GM18507 (cell line): ENCODE measurements at regions not wholly inside any gene's neighbourhood (a gene's known extent, or its start where the extent isn't known, plus 50 kb on each side); places are given as distances from the start of the nearest gene placed in this dataset.
"Not testable (repeated sequence)": the region's sequence is repeated elsewhere in the genome, so short reads cannot be mapped to it uniquely, and the experiment has no call there.

ENCODE experiments used
- DNase-seq: peaks from one replicate; pipeline ENCODE4 v3.0.0; 2011; ENCODE audit warnings: low read depth; ENCODE audit not compliant: insufficient read length; ENCODE audit errors: extremely low spot score
- FAIRE-seq: peaks from 2 replicates; lab custom pipeline; 2011; peaks lifted over from hg19 to GRCh38; lab: Jason Lieb, UNC

GRCh38 chr9:84499969-84500582, 159.5 kb upstream of the SLC28A3 start:
- FAIRE-seq (peak; percentile 72), DNase-seq (peak; percentile 7)

- DNase-seq (no peak), FAIRE-seq (no peak)
Observed at GRCh38 chr9:84500826-84501225, 160.3 kb upstream of the SLC28A3 start.

- no peak for DNase-seq
- no peak for FAIRE-seq
Observed at GRCh38 chr9:84501587-84501986, 161.0 kb upstream of the SLC28A3 start.

GRCh38 chr9:84502066-84502465, 161.5 kb upstream of the SLC28A3 start:
- DNase-seq (no peak), FAIRE-seq (no peak)

- FAIRE-seq (no peak), DNase-seq (no peak)
Observed at GRCh38 chr9:84504360-84504759, 163.8 kb upstream of the SLC28A3 start.

GRCh38 chr9:84511651-84512050, 157.9 kb upstream of the NTRK2 start:
- no peak for FAIRE-seq
- no peak for DNase-seq

GRCh38 chr9:84512493-84512892, 157.0 kb upstream of the NTRK2 start:
- DNase-seq (no peak), FAIRE-seq (no peak)

GRCh38 chr9:84513473-84513872, 156.1 kb upstream of the NTRK2 start:
- FAIRE-seq (no peak), DNase-seq (no peak)

- DNase-seq (no peak), FAIRE-seq (no peak)
Observed at GRCh38 chr9:84513979-84514378, 155.6 kb upstream of the NTRK2 start.

GRCh38 chr9:84514421-84514820, 155.1 kb upstream of the NTRK2 start:
- FAIRE-seq (no peak), DNase-seq (no peak)

- FAIRE-seq: no peak
Observed at GRCh38 chr9:84517026-84517425, 152.5 kb upstream of the NTRK2 start.

GRCh38 chr9:84519413-84519812, 150.1 kb upstream of the NTRK2 start:
- FAIRE-seq (no peak), DNase-seq (no peak)

More at GRCh38 chr9:84517026-84517425, 152.5 kb upstream of the NTRK2 start:
- DNase-seq: no peak

GRCh38 chr9:84521208-84521607, 148.3 kb upstream of the NTRK2 start:
- FAIRE-seq (no peak), DNase-seq (no peak)

GRCh38 chr9:84526211-84526610, 143.3 kb upstream of the NTRK2 start:
- not testable (repeated sequence) for FAIRE-seq

GRCh38 chr9:84527060-84527720, 142.3 kb upstream of the NTRK2 start:
- not testable (repeated sequence) for DNase-seq, FAIRE-seq

More at GRCh38 chr9:84526211-84526610, 143.3 kb upstream of the NTRK2 start:
- DNase-seq: not testable (repeated sequence)

GRCh38 chr9:84535973-84536372, 133.6 kb upstream of the NTRK2 start:
- FAIRE-seq, DNase-seq: not testable (repeated sequence)

GRCh38 chr9:84538879-84539278, 130.7 kb upstream of the NTRK2 start:
- FAIRE-seq: no peak
- no peak for DNase-seq

GRCh38 chr9:84542554-84542953, 127.0 kb upstream of the NTRK2 start:
- FAIRE-seq (no peak), DNase-seq (no peak)

- FAIRE-seq: no peak
- no peak for DNase-seq
Observed at GRCh38 chr9:84554069-84554664, 115.4 kb upstream of the NTRK2 start.

GRCh38 chr9:84556556-84556955, 113.0 kb upstream of the NTRK2 start:
- no peak for FAIRE-seq
- DNase-seq: no peak

GRCh38 chr9:84557751-84558150, 111.8 kb upstream of the NTRK2 start:
- DNase-seq: no peak
- FAIRE-seq: no peak
